Stimulated activated CD8-positive, alpha-beta memory T cell treated with anti-CD3 and anti-CD28 coated beads, Interleukin-15, amount 100 ng/mL, for 4 hours (primary cell): ENCODE measurements at regions not wholly inside any gene's neighbourhood (a gene's known extent, or its start where the extent isn't known, plus 50 kb on each side); places are given as distances from the start of the nearest gene placed in this dataset.

Source experiments
- DNase-seq, 2 donors: peaks; one replicate each; pipeline ENCODE4 v3.0.0-alpha.2; 2020; ENCODE audit warnings: low read depth in 2 of 2

DNA sequence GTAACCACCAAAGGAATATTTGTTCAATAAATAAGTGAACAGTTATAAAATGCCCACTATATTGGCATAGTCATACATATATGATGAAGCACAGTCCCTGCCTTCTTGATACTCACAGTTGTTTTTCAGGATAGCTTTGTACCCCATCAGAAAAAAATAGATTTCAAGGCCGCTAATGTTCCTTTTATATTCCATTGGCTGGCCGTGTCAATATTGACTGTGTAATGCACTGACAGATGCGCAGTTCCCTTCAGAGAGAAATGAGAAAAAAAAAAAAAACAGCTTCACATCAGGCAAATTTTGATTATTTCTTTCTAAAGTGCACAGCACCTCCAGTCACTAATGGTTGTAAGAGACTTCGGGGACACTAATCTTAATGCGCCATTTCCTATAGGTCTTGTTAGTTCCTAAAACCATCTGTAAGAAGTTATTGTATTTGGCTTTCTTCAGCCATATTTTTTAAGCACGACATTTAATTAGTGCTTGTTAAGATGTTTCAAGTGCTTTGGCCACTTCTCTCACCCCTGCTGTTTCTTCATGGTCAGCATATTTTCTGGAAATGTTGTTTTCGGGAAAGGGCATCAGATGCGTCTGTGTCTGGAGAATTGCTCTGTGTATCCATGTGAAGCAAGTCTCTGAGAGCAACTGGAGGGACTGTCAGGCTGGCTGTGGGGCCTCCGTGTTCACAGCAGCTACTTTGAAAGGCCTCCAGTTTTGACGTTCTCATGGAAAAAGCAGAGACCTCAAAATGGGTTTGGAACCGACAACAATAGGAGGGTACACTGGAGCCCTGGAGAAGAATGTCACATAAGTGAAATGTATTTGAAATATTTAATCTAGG is 378.3 kb downstream of the MTX2 start:
- no peak for DNase-seq

DNA sequence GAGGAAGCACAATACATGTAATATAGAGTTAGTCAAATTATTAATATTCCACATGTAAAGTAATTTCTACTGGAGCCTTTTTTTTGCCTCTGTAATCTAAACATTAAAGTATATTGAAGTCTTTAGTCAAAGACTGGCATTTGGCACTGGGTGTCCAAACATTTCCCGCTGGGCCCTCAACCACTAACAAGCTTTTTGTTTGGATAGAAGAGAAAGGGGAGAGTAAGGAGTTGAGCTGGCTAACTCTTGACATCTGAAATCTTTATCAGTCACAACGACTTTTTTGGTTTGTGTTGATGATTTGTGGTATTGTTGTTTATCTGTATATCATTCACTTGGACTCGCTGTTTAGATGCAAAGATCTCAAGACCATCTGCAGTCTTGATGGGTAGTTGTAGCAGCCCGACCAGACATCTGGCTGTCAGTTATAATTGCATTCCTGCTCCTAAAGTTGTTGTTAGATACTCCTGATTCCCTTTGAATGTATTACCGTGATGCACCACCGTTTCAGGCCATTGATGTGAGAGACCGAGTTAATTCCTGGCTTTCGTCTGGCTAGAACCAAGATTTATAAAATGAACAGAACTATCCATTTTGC is 379.6 kb downstream of the MTX2 start:
- no peak for DNase-seq

DNA sequence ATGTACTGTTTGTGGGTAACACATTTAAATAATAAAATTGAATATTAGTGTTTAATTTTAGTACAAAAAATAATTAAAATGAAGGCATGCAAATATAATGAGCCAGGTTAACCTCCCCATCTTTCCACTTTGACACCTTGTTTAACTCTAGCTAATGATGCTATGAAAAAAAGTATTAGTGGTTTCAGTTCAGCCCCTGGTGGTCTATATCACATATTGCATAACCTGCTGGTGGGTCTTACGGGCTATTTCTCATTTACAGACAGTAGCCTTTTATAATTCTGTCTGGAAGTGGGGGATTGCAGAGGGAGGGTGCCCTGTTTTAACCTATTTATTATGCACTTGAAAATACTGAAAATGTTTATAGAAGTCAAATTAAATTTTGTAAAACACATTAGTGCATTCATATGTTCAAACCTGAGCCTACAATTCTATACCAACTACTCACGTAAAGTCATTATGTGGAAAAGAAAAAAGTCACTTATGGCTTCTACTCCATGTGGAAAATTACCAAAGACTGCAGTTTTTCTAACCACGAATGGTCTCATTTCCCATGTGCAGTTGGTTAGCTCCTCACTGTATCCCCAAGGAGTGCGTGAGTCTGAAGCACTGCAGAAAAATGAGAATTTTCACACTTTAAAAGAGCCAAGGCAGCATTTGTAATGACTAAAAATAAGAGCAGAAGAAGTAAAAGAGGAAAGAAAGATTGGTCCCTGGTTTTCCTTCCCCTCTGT is 381.0 kb downstream of the MTX2 start:
- DNase-seq, result no peak

DNA sequence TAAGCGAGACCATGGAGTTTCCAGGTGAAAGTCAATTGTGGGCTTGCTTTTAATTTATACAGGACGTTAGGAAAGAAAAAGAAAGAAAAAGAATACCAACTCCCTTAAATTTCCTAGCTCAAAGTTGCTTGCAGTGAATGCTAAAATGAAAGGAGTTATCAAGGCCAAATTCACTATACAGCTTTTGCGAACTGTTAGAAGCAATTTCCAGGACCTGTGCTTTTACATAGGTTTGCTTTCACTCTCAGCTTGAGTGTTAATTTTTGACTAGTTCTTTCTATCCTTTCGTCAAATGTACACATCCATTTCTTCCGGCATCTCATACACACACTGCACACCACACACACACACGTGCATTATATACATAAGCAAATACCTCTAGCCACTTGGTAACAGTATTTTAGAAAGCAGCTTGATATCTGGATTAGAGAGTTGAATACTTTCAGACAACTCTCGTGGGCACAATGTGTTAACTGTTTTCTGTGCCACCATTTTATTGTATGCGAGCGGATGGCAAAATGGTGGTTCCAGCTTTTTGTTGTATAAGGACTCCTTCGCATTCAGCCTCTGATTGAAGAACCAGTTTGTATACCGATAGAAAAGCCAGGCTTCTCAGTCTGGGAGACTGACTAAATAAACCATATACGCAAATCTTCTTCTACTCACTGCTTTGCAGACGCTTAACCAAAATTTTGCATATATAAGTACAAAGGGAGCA is 381.8 kb downstream of the MTX2 start:
- no peak for DNase-seq

DNA sequence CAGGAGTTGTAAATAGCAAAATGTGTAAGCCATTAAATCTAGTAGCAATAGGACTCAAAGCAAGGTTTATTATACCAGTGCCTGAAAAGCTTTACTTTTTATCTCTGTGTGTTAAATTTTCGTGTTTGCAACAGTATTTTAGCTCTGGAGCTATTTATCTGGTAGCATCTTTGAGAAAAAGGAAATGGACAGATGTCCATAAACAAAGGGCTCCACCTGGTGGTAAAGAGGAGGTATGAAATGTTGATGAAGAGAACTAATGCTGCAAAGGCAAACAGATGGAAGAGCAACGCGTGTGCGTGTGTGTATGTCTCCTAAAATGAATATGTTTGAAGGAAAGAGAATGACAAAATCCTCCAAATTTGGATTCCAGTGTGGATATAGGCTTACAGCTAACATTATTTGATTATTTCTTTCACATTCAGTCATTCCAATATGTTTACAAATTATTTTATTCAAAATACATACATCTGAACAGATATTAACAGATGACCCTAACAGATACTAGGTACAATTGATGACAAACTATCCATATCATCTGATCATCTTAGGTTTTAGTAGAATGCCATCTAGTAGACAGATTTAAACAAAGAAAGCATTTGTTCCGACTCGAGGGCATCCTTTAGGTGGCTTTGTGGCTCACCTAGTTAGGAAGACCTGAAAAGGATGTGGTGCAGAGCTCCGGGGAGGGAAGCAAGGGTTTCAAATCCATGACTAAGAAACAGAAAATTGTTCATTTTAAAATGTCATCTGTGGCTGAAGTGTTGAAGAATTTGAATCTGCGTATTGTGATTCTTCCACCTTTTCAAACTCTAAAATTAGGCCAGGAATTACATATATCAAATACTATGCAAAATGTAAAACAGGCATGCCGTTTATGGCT is 383.3 kb downstream of the MTX2 start:
- DNase-seq, result no peak

DNA sequence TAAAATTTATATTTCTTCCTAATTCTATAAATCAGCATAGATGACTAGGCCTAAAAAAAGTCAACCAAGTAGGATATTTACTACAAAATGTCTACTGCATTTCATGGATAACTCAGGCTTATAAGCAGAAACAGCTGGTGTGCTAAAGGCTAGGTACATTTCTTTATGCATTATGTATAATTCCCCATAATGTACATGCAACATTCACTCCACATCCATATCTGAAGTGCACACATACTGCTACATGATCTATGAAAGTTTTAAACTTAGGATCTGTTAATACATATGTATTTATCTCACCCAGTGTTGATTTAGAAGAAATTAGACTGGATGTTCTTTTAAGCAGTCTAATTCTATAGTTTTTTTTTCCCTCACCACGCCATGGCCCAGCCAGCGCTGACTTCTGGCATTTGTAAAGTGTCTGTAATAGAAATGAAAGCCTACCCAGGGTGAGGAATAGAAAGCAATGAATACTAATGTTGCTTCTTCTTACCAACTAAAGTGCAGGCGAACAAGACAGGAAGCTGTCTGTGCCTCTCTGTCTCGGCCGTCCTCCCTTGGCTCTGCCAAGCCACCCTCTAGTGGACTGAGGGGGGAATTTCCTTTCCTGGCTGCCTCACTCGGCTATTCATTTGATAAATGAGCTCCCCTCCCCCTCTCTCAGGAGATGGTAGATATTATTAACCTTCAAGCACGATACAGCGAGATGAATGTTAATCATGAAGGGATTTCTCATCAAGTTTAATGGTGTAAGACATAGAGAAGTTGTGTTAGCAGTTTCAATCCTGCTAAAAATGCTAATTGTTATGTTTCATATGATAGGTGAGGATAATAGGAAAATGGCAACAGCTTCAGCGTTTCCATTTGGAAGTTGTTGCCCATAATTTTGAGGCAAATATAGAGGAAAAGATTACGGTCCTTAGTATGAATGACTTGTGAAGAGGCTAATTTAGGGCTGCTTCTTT is 384.5 kb downstream of the MTX2 start:
- no peak for DNase-seq

DNA sequence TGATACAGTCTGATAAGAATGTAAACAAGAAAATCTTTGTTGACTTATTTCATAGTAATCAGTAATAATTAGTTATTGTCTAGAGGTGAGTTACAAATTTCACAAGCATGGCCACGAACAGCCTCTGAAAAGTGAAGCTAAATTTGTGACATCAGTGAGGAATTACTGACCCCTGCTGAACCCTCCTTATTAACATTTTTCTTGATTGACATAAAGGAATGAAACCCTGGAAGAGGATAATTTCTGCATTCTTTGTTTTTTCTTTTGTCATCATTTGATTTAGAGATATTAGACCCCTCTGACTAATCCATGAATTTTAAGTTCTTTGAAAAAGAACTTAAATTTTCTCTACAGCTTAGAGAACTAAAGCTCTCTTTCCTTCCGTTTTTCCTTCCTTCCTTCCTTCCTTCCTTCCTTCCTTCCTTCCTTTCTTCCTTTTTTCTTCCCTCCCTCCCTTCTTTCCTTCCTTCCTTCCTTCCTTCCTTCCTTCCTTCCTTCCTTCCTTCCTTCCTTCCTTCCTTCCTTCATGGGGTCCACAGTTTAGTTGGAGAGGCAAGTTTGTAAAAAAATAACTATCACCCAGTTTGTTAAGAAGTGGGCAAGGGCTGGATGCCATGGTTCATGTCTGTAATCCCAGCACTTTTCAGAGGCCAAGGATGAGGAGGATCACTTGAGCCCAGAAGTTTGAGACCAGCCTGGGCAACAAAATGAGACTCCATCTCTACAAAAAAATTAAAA is 387.0 kb downstream of the MTX2 start:
- DNase-seq, result no peak

DNA sequence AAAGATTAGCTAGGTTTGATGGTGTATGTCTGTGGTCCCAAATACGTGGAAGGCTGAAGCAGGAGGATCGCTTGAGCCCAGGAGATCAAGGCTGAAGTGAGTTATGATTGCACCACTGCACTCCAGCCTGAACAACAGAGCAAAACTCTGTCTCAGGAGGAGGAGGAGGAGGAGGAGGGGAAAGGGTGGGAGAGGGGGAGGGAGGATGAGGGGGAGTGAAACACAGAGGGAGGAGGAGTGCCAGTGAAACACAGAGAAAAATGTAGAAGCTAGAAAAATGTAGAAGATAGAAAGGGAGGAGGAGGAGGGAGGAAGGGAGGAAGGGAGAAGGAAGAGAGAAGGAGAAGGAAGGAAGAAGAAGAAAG is 387.5 kb downstream of the MTX2 start:
- no peak for DNase-seq

DNA sequence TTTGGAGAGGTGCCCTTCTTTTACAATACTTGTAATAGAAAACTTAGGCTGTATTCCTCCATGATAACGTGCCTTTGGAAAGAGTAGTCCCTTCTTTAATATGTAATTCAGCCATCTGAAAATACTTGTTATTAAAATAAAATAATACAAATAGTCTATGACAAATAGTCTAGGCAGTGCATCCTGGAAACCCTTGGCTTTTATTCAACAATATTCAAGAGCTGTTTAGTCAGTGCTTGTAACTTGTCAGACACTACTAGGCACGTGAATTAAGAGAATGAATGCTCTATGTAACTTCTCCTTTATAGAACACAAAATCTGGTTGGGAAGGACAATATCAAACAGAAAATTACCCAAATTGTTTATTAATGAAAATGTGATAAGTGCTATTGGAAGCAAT is 388.2 kb downstream of the MTX2 start:
- DNase-seq, result no peak

DNA sequence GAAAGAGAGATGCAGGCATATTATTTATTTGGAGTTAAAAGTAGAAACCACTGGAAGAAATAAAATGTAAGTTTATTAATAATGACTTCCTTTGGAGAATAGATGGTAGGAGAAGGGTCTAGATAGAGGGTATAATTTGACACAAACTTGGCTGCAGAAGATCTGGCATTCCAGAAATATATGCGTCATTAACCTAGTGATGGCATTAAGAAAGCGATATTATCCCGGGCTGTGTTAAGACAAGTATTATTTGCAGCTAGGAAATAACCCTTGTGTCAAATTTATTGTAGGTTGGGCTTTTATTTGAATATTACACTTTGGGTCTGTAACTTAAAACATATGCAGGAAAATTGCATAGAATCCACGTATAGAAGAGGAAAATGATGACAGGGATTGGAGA is 389.5 kb downstream of the MTX2 start:
- DNase-seq, result no peak

DNA sequence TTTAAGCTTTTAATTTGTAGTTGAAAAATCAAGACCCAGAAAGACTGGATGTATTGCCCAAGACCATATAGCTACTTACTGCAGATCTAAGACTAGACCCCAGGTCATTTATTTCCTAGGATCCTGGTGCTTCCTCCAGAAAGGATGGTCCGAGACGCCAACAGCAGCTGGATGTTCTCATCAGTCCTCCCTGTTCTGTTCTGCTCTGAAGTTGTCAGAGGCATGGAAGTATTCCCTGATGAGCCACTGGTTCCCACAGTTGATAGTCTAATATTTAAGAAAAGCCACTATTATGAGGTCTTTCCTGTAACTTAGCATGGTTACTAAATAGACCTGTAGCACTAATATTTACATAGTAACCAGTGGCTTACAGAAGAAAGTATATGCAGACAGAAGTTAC is 393.5 kb downstream of the MTX2 start:
- DNase-seq, result no peak

DNA sequence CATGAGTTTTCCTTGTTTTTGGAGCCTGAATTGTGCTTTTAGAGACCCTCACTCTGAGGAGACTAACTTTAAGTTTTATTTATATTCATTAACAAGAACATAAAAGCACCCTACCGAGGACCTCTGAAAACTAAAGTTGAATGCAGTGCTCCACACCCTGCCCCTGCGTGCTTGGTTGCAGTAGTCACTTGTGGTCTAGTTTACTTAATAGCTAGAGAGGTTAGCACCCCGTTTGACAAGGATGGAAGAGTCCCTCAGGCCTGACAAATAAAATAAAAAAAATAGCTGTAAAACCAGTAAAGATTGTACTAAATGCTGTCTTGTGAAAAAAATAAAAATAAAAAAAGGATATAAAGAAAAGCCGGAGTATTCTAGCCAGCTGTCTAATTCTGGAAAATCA is 395.2 kb downstream of the MTX2 start:
- no peak for DNase-seq

DNA sequence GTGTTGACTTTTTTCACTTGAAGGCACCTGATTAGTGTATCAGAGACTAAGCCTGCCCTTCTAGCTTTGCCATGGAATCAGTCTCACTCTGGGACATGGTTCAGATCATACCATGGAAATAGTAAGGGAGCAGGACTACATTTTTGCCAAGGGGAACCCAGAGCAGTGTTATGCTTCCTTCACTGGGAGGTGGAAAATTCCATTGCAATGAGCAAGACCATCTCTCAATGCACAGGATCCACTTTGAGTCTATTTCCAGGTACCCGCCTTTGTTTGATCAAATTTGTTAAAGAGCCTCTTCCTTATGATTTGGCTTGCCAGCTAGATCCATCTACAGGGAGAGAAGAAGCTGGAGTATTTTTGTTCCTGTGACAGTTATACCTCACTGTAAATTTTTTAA is 395.8 kb downstream of the MTX2 start:
- no peak for DNase-seq

DNA sequence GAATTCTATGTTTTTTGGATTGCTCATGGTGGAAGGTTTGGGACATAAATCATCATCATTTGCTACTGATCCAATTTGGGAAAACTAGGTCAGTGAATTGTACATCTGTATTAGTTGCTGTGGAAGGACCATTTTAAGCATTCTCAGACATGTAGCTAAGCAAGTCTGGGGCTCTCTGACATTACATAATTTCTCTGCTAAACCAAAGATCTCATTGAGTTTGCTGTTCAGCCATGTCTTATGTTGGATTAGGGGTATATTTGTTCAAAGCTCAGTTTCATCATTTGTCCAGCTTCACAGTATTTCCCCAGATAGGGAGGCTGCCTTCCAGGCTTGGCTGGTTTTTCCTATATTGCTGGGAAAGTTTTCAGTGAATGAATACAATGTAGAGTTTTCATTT is 399.7 kb downstream of the MTX2 start:
- DNase-seq, result no peak

DNA sequence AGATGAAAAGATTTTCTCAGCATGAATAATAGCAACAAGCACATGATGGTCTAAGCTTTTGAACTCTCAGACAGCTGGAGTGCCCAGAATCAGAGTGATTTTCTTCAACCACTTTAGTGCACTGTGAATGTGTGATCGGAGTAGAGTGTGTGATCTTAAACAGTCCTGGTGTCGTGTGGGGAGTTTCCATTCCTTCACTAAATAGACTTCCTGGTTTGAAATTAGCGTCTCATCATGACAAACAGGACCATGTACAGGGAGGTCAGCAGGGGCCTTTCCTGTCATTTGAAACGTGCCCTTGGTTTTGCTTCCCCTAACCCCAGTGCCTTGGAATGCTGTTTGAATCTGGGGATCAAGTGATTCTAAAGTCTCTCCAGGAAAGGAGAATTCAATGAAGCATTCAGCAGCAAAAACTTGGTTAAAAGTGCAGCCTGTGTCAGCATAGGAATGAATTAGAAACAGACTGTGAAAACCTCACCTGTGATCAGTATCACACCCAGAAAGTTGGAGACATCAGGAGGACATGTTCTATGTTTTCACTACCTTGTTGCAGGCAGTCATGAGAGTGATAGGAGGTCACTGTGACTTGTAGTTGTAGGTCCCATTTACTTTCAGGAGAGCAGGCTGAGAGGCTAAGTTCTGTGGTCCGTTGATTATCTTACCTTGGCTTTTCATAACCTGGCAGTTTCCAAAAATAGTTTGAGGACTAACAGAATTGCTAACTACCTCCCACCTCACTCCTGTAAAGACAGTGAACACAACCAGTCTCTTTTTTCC is 400.3 kb downstream of the MTX2 start:
- DNase-seq, result no peak

DNA sequence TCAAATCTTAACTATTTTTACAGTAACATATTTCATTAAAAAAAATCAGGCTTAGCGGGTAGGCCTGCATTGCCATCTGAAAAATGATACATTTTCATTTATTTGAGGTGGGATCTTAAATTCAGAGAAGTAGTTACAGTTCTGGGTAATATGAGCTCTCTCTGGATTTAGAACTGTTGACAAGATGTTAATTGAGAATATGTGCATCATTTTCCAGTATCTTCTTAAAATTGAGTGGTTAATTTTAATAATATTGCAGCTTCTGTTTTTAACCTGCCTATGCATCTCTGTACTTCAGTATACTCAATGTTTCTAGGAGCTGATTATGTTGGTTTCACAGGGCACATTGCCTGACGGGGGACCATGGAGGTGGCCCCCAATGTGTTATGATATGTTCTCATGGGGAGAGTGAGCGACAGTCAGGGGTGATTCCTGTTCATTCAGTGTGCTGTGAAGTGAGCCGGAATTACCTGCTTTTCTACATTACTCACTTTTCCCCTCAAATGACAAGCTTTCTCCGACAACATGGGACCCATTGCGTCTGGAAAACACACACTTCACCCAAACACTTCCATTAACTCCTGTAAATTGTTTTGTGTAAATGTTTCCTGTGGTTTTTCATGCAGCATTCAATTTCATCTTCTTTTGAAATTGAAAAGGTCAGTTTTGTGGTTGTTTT is 406.2 kb downstream of the MTX2 start:
- no peak for DNase-seq

DNA sequence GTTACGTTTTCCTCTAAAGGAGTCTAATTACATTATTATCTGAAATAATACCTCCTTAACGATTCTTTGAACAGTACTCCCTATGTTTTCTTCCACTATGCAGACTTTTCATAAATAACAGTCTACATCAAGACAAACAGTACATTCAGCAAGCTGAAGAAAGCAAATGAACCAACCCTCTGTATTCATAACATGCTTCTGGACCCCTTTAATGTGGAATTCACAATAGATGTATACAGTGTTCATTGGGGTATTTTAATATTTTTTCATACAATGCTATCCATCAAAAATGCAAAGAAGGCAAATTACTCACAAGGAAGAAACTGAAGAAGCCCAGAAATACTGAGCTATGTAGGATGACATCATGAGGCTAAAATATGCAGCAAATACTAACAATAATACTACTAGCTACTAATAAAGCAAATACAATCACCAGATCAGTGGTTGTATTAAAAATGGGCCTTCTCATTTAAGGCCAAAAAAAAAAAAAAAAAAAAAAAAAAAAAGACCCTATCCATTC is 408.6 kb downstream of the MTX2 start:
- no peak for DNase-seq

DNA sequence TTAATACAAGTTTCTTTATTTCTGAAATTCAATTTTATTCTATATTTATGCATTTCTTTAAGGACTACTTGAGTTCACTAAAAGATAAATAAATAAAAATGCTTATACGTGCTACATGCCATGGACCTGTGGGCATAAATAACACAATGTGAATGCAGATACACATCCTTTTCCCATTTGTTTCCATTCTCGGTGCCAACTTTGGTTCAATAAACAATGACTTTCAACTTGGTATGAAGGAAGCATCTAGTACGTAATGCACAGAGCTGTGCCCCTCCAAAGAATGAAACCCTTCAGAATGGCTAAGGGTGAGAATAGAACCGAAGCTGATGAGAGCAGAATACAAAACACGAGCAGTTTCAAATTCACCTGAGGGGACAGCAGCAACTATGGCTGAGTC is 409.3 kb downstream of the MTX2 start:
- DNase-seq, result no peak
